Lower leg skin (tissue), 3 donors: ENCODE measurements at regions not wholly inside any gene's neighbourhood (a gene's known extent, or its start where the extent isn't known, plus 50 kb on each side); places are given as distances from the start of the nearest gene placed in this dataset.
"Not testable (repeated sequence)": the region's sequence is repeated elsewhere in the genome, so short reads cannot be mapped to it uniquely, and the experiment has no call there.

Source experiments
- CTCF ChIP-seq, 3 donors: fragments of 450-650 bp; IDR thresholded peaks; one replicate each; pipeline ENCODE4 v1.5.1; 2016; ENCODE audit warnings: antibody characterized with exemption in 3 of 3, mild to moderate bottlenecking in 3 of 3, moderate library complexity in 2 of 3
- POLR2A ChIP-seq, 2 donors: fragments of 450-650 bp; IDR thresholded peaks; one replicate each; pipeline ENCODE4 v1.6.1; 2016 to 2017; ENCODE audit warnings: antibody characterized with exemption in 2 of 2, mild to moderate bottlenecking in 1 of 2, moderate library complexity in 1 of 2

- not testable (repeated sequence) for TF ChIP-seq CTCF, POLR2A (IDR thresholded peaks at IDR 0.05)
Observed at GRCh38 chr13:18610476-18610875, 571.1 kb downstream of the TUBA3C start.
